ENCODE measurements at regions not wholly inside any gene's neighbourhood (a gene's known extent, or its start where the extent isn't known, plus 50 kb on each side); places are given as distances from the start of the nearest gene placed in this dataset.

DNA sequence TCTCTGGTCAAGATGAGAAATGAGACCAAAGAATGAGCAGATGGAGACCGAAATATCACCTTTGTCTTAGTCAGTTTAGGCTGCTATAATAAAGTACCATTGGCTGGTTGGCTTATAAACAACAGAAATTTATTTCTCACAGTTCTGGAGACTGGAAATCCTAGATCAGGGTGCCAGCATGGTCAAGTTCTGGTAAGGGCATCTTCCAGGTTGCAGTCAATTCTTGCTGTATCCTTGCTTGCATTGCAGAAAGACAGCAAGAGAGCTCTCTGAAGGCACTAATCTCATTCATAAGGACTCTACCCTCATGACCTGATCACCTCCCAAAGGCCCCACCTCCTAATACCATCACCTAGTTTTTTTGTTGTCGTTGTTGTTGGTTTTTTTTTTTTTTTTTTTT is 52.7 kb upstream of the MKLN1 start:
- H3K27ac ChIP-seq: no peak overlapping the region
- H3K9me3 ChIP-seq: no peaks in the 10 kb centered on the region
- no peaks in the 10 kb centered on the region for H3K36me3 ChIP-seq
- H3K27me3 ChIP-seq: no peaks in the 10 kb centered on the region
- intact Hi-C loops (cut with DNase I): no loop called here
- DNase-seq: no peak
- no peak overlapping the region for H3K4me3 ChIP-seq
- no peaks in the 10 kb centered on the region for H3K4me1 ChIP-seq
- TF ChIP-seq, protein P1, sequence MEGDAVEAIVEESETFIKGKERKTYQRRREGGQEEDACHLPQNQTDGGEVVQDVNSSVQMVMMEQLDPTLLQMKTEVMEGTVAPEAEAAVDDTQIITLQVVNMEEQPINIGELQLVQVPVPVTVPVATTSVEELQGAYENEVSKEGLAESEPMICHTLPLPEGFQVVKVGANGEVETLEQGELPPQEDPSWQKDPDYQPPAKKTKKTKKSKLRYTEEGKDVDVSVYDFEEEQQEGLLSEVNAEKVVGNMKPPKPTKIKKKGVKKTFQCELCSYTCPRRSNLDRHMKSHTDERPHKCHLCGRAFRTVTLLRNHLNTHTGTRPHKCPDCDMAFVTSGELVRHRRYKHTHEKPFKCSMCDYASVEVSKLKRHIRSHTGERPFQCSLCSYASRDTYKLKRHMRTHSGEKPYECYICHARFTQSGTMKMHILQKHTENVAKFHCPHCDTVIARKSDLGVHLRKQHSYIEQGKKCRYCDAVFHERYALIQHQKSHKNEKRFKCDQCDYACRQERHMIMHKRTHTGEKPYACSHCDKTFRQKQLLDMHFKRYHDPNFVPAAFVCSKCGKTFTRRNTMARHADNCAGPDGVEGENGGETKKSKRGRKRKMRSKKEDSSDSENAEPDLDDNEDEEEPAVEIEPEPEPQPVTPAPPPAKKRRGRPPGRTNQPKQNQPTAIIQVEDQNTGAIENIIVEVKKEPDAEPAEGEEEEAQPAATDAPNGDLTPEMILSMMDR (IDR thresholded peaks at IDR 0.05): no peak
- TF ChIP-seq EP300 (IDR thresholded peaks at IDR 0.05): no peak
- no peak for TF ChIP-seq POLR2A (IDR thresholded peaks at IDR 0.05)
- TF ChIP-seq POLR2AphosphoS5 (IDR thresholded peaks at IDR 0.05): no peak
- WGBS, 2 donors: 93 to 95% methylated on average over 2 of the region's 2 CpGs

GRCh38 chr7:131276190-131276589 is 51.5 kb upstream of the MKLN1 start:
- Histone ChIP-seq H3K36me3 (no peaks in the 10 kb centered on the region), H3K27ac (no peak overlapping the region), H3K27me3 (no peaks in the 10 kb centered on the region), H3K9me3 (no peaks in the 10 kb centered on the region), H3K4me1 (no peaks in the 10 kb centered on the region), H3K4me3 (no peak overlapping the region)
- DNase-seq: no peak
- WGBS, 2 donors: 93 to 95% methylated on average over 5 of the region's 5 CpGs
- TF ChIP-seq POLR2AphosphoS5 (IDR thresholded peaks at IDR 0.05): no peak
- TF ChIP-seq EP300 (IDR thresholded peaks at IDR 0.05): no peak
- TF ChIP-seq POLR2A (IDR thresholded peaks at IDR 0.05): no peak
- TF ChIP-seq, protein P1 (IDR thresholded peaks at IDR 0.05): no peak
- intact Hi-C loops (cut with DNase I): no loop called here

GRCh38 chr7:131276748-131277147 is 50.9 kb upstream of the MKLN1 start:
- Histone ChIP-seq H3K4me3 (no peak overlapping the region), H3K4me1 (no peaks in the 10 kb centered on the region), H3K27me3 (no peaks in the 10 kb centered on the region), H3K9me3 (no peaks in the 10 kb centered on the region), H3K36me3 (no peaks in the 10 kb centered on the region), H3K27ac (no peak overlapping the region)
- intact Hi-C loops (cut with DNase I): no loop called here
- TF ChIP-seq POLR2A (IDR thresholded peaks at IDR 0.05): no peak
- TF ChIP-seq POLR2AphosphoS5 (IDR thresholded peaks at IDR 0.05): no peak
- no peak for TF ChIP-seq EP300 (IDR thresholded peaks at IDR 0.05)
- TF ChIP-seq, protein P1 (IDR thresholded peaks at IDR 0.05): no peak
- no peak for DNase-seq
- WGBS, 2 donors: 72 to 79% methylated on average over 2 of the region's 2 CpGs

Small RNA genes lying in the stretch of these regions (small RNA-seq; reads per million reads assigned to genes)
- gene AC016831.3 (0 reads per million in 3 donors), gene RNU6-1010P (0 reads per million in 3 donors)

All from sigmoid colon (tissue), 6 donors.